ENCODE measurements at regions not wholly inside any gene's neighbourhood (a gene's known extent, or its start where the extent isn't known, plus 50 kb on each side); places are given as distances from the start of the nearest gene placed in this dataset.
"Not testable (repeated sequence)": the region's sequence is repeated elsewhere in the genome, so short reads cannot be mapped to it uniquely, and the experiment has no call there.

DNA sequence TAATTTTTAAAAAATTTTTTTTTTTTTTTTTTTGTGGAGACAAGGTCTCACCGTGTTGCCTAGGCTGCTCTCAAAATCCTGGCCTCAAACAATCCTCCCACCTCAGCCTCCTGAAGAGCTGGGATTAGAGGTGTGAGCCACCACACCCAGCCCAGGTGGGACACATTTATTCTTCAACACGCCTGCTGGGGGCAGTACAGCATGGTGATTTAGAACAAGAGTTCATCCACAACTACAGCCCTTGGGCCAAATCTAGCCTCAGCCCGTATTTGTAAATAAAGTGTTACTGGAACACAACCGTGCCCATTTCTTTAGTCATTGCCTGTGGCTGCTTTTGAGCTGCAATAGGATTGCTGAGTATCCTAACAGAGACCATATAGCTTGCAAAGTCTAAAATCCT lies 92.8 kb downstream of the KATNIP start:
- ChIA-PET POLR2A (no interaction called here), CTCF (interaction anchor here (1.0 kb wide), 2 partner anchors 224 to 427 kb away, joined by 3 read pairs; no protein-coding TSS in a partner anchor)
- no peak for DNase-seq

GRCh38 chr16:27644165-27644564 lies 94.2 kb downstream of the KATNIP start:
- CTCF ChIA-PET = no interaction called here
- Mint-ChIP-seq H3K4me3 (no peak overlapping the region), H3K9me3 (no peaks in the 10 kb centered on the region), H3K36me3 (ENCODE audit: low read depth) (no peaks in the 10 kb centered on the region), H3K27ac (no peak overlapping the region), H3K27me3 (no peaks in the 10 kb centered on the region), H3K4me1 (no peaks in the 10 kb centered on the region)
- POLR2A ChIA-PET = no interaction called here
- no peak for DNase-seq

More for the DNA sequence above, 92.8 kb downstream of the KATNIP start:
- H3K4me3 Mint-ChIP-seq = no peak overlapping the region
- H3K9me3 Mint-ChIP-seq = no peaks in the 10 kb centered on the region
- H3K4me1 Mint-ChIP-seq = no peaks in the 10 kb centered on the region
- H3K27ac Mint-ChIP-seq = no peak overlapping the region
- H3K27me3 Mint-ChIP-seq = no peaks in the 10 kb centered on the region
- H3K36me3 Mint-ChIP-seq (ENCODE audit: low read depth) = no peaks in the 10 kb centered on the region

- DNase-seq = no peak
- Mint-ChIP-seq H3K27me3 (no peaks in the 10 kb centered on the region), H3K36me3 (ENCODE audit: low read depth) (no peaks in the 10 kb centered on the region), H3K27ac (no peak overlapping the region), H3K9me3 (no peaks in the 10 kb centered on the region), H3K4me1 (no peaks in the 10 kb centered on the region), H3K4me3 (no peak overlapping the region)
- POLR2A ChIA-PET = no interaction called here
- CTCF ChIA-PET = no interaction called here
These were observed 95.5 kb downstream of the KATNIP start for GRCh38 chr16:27645396-27645795.

- no peak overlapping the region for H3K27ac Mint-ChIP-seq
- no peaks in the 10 kb centered on the region for H3K9me3 Mint-ChIP-seq
- no peaks in the 10 kb centered on the region for H3K27me3 Mint-ChIP-seq
- H3K4me3 Mint-ChIP-seq = no peak overlapping the region
- no peaks in the 10 kb centered on the region for H3K36me3 Mint-ChIP-seq (ENCODE audit: low read depth)
- no peaks in the 10 kb centered on the region for H3K4me1 Mint-ChIP-seq
- ChIA-PET POLR2A (no interaction called here), CTCF (no interaction called here)
- DNase-seq = no peak
These were observed 96.9 kb downstream of the KATNIP start for GRCh38 chr16:27646806-27647205.

- Mint-ChIP-seq H3K4me3 (no peak overlapping the region), H3K9me3 (no peaks in the 10 kb centered on the region), H3K4me1 (no peaks in the 10 kb centered on the region), H3K36me3 (ENCODE audit: low read depth) (no peaks in the 10 kb centered on the region), H3K27me3 (no peaks in the 10 kb centered on the region), H3K27ac (no peak overlapping the region)
- ChIA-PET CTCF (no interaction called here), POLR2A (no interaction called here)
- no peak for DNase-seq
These were observed 99.1 kb downstream of the KATNIP start for GRCh38 chr16:27649021-27649420.

GRCh38 chr16:27650073-27650701 lies 100.2 kb downstream of the KATNIP start:
- DNase-seq = no peak
- H3K27me3 Mint-ChIP-seq = no peaks in the 10 kb centered on the region
- no peaks in the 10 kb centered on the region for H3K4me1 Mint-ChIP-seq
- H3K27ac Mint-ChIP-seq = no peak overlapping the region
- CTCF ChIA-PET = no interaction called here
- POLR2A ChIA-PET = no interaction called here
- H3K9me3 Mint-ChIP-seq = no peaks in the 10 kb centered on the region
- no peak overlapping the region for H3K4me3 Mint-ChIP-seq
- H3K36me3 Mint-ChIP-seq (ENCODE audit: low read depth) = no peaks in the 10 kb centered on the region

GRCh38 chr16:27651301-27651700 lies 101.4 kb downstream of the KATNIP start:
- no peak overlapping the region for H3K4me3 Mint-ChIP-seq
- no peaks in the 10 kb centered on the region for H3K9me3 Mint-ChIP-seq
- no peak for DNase-seq
- H3K4me1 Mint-ChIP-seq = no peaks in the 10 kb centered on the region
- H3K27ac Mint-ChIP-seq = no peak overlapping the region
- ChIA-PET POLR2A (no interaction called here), CTCF (no interaction called here)
- no peaks in the 10 kb centered on the region for H3K36me3 Mint-ChIP-seq (ENCODE audit: low read depth)
- no peaks in the 10 kb centered on the region for H3K27me3 Mint-ChIP-seq

- H3K4me1 Mint-ChIP-seq = no peaks in the 10 kb centered on the region
- POLR2A ChIA-PET = no interaction called here
- H3K27me3 Mint-ChIP-seq = no peaks in the 10 kb centered on the region
- H3K4me3 Mint-ChIP-seq = no peak overlapping the region
- DNase-seq = no peak
- CTCF ChIA-PET = interaction anchor here (1.4 kb wide), 1 partner anchor 98 kb away, joined by 3 read pairs; no protein-coding TSS in a partner anchor
- H3K27ac Mint-ChIP-seq = no peak overlapping the region
- H3K36me3 Mint-ChIP-seq (ENCODE audit: low read depth) = no peaks in the 10 kb centered on the region
- no peaks in the 10 kb centered on the region for H3K9me3 Mint-ChIP-seq
These were observed 107.9 kb downstream of the KATNIP start for GRCh38 chr16:27657811-27658210.

GRCh38 chr16:27660507-27660906 lies 110.6 kb downstream of the KATNIP start:
- no peaks in the 10 kb centered on the region for H3K27me3 Mint-ChIP-seq
- no peak overlapping the region for H3K4me3 Mint-ChIP-seq
- H3K36me3 Mint-ChIP-seq (ENCODE audit: low read depth) = no peaks in the 10 kb centered on the region
- no peaks in the 10 kb centered on the region for H3K4me1 Mint-ChIP-seq
- H3K9me3 Mint-ChIP-seq = no peaks in the 10 kb centered on the region
- no peak for DNase-seq
- ChIA-PET POLR2A (no interaction called here), CTCF (no interaction called here)
- no peak overlapping the region for H3K27ac Mint-ChIP-seq

GRCh38 chr16:27663235-27663634 lies 113.3 kb downstream of the KATNIP start:
- H3K4me3 Mint-ChIP-seq; H3K4me1 Mint-ChIP-seq; H3K9me3 Mint-ChIP-seq; H3K36me3 Mint-ChIP-seq (ENCODE audit: low read depth); DNase-seq; POLR2A ChIA-PET; H3K27me3 Mint-ChIP-seq; H3K27ac Mint-ChIP-seq: not testable (repeated sequence)
- CTCF ChIA-PET = interaction anchor here (0.7 kb wide), 1 partner anchor 76 kb away, joined by 3 read pairs; no protein-coding TSS in a partner anchor

DNA sequence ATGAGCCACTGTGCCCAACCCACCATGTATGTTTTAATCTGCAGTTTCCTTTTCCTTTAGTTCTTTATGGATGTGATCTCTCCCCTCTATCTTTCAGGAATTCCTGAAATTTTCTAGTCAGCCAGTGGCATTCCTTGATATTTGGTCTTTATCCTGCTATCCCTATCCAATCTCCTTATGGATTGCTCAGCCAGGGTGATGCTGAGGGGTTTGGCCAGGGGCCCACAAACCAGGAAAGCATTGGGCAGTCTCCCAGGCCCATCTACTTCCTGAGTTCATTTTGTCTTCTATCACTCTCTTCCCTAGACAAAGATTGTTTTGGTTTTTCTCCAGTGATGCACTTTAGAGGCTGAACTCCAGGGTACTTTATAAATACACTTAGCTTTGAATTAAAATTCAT lies 115.9 kb downstream of the KATNIP start:
- H3K9me3 Mint-ChIP-seq = no peaks in the 10 kb centered on the region
- H3K4me1 Mint-ChIP-seq = no peaks in the 10 kb centered on the region
- no peaks in the 10 kb centered on the region for H3K27me3 Mint-ChIP-seq
- no peak overlapping the region for H3K27ac Mint-ChIP-seq
- no peak for DNase-seq
- no peaks in the 10 kb centered on the region for H3K36me3 Mint-ChIP-seq (ENCODE audit: low read depth)
- ChIA-PET POLR2A (no interaction called here), CTCF (no interaction called here)
- H3K4me3 Mint-ChIP-seq = no peak overlapping the region

DNA sequence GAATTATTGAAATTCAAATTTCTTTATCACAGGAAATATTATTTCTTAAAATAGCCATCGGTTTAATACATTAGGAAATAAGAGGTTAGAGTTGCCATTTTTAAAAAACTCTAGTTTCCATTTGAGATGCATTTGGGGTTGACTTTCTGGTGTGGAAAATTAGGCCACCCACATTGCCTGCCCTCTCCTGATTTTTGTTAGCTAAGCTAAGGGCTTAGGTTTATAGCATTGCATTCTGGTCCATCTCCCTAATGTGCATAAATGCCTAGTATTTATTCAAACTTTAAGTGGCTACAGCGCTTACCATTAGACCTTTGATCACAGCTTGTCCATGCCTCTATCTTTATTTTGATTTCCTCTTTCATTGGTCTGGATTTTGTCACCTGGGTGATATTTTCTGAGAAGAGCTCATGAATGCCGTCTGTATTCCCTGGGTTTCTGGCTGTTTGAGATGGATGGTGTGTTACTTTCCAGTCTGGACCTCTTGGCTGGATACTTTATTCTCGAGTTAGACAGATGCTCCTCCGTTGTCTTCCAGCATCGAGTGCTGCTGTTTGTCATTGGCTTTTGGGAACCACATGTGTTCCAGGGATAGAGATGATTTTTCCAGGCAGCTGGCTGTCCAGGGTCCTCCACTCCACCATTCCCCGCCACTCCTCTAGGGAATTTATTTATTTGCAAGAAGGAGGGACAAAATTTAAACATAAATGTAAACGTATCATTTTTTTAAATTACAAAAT lies 120.3 kb downstream of the KATNIP start:
- no peaks in the 10 kb centered on the region for H3K4me1 Mint-ChIP-seq
- CTCF ChIA-PET = no interaction called here
- H3K27me3 Mint-ChIP-seq = no peaks in the 10 kb centered on the region
- H3K9me3 Mint-ChIP-seq = no peaks in the 10 kb centered on the region
- H3K27ac Mint-ChIP-seq = no peak overlapping the region
- POLR2A ChIA-PET = no interaction called here
- no peaks in the 10 kb centered on the region for H3K36me3 Mint-ChIP-seq (ENCODE audit: low read depth)
- no peak overlapping the region for H3K4me3 Mint-ChIP-seq
- no peak for DNase-seq

DNA sequence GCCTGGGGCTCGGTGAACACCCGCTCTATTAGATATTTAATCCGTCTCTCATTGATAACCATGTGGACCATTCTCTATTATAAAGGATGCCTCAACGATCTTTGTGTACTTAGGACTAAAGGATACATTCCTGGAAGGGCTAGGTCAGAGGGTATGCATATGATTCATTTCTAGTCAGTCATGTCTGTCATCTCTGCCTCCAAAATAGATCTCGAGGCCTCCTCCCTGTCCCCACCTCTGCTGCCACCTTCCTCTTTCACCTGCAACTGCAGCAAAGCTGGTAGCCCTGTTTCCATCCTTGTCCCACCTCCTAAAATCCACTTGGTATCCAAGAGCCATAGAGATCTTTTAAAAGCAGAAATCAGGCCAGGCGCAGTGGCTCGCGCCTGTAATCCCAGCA lies 121.5 kb downstream of the KATNIP start:
- POLR2A ChIA-PET = no interaction called here

GRCh38 chr16:27676839-27677238 lies 126.9 kb downstream of the KATNIP start:
- CTCF ChIA-PET = no interaction called here
- no peaks in the 10 kb centered on the region for H3K36me3 Mint-ChIP-seq (ENCODE audit: low read depth)
- no peaks in the 10 kb centered on the region for H3K9me3 Mint-ChIP-seq
- no peak overlapping the region for H3K4me3 Mint-ChIP-seq
- no peaks in the 10 kb centered on the region for H3K27me3 Mint-ChIP-seq
- POLR2A ChIA-PET = no interaction called here
- no peaks in the 10 kb centered on the region for H3K4me1 Mint-ChIP-seq
- H3K27ac Mint-ChIP-seq = no peak overlapping the region
- DNase-seq = no peak

More for the DNA sequence above, 121.5 kb downstream of the KATNIP start:
- Mint-ChIP-seq H3K27ac (no peak overlapping the region), H3K36me3 (ENCODE audit: low read depth) (no peaks in the 10 kb centered on the region), H3K27me3 (no peaks in the 10 kb centered on the region), H3K9me3 (no peaks in the 10 kb centered on the region), H3K4me3 (no peak overlapping the region), H3K4me1 (no peaks in the 10 kb centered on the region)
- CTCF ChIA-PET = no interaction called here
- no peak for DNase-seq

All from activated CD4-positive, alpha-beta memory T cell treated with anti-CD3 and anti-CD28 coated beads, Interleukin-2, amount 10 ng/mL, durations not matched to agents 7 days and 5 days (primary cell).